Fibroblast of mammary gland (primary cell): ENCODE measurements at regions not wholly inside any gene's neighbourhood (a gene's known extent, or its start where the extent isn't known, plus 50 kb on each side); places are given as distances from the start of the nearest gene placed in this dataset.
A peak's percentile ranks its signal among the peaks of the same experiment; 100 is the strongest.

Source experiments
- DNase-seq: peaks from one replicate; pipeline ENCODE4 v3.0.0-alpha.2; 2010; ENCODE audit warnings: low read depth
- H3K4me3 ChIP-seq: 2 replicates; pipeline ENCODE4 v1.5.1; 2011; ENCODE audit warnings: low read depth, mild to moderate bottlenecking, low read length, moderate library complexity; ENCODE audit not compliant: control insufficient read depth
- TF ChIP-seq, protein P1 (sequence below): conservative IDR thresholded peaks from 2 replicates; pipeline ENCODE4 v1.5.1; 2011; ENCODE audit warnings: low read depth, low read length, inconsistent platforms; ENCODE audit not compliant: control insufficient read depth, insufficient read depth

DNA sequence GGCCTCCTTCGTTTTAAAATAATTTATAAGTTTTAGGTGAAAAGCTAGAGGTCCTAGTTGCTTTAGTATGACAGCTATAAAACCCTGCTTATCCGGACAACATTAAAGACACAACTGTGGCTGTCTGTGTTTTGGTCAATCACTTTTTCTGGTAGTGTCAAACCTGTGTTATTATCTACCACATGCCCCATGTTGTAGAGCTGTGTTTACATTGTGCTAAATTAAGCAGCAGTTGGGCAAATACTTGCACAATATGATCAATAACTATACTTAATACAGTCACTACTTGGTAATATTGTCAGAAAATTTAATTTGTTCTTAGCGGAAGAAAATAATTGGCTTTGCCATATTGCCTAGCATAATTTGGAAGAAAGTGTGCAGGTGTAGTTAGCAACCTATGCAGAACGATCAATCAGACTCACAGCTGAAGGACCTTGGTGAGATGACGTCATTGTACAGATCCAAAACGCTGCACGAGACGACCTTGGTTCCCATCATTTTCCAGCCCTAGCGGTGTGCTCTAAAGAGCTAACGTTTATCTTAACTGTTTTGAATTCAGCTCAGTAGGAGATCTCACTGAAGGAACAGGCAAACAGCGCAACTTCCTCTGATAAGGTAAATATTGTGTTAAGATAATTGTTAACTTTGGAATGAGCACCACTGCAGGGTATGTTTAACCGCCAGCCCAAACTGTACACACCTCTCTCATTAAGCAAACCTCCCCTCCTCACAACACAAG is 476.6 kb downstream of the IRS2 start:
- no peak for DNase-seq
- H3K4me3 ChIP-seq: no peak overlapping the region
- TF ChIP-seq, protein P1, sequence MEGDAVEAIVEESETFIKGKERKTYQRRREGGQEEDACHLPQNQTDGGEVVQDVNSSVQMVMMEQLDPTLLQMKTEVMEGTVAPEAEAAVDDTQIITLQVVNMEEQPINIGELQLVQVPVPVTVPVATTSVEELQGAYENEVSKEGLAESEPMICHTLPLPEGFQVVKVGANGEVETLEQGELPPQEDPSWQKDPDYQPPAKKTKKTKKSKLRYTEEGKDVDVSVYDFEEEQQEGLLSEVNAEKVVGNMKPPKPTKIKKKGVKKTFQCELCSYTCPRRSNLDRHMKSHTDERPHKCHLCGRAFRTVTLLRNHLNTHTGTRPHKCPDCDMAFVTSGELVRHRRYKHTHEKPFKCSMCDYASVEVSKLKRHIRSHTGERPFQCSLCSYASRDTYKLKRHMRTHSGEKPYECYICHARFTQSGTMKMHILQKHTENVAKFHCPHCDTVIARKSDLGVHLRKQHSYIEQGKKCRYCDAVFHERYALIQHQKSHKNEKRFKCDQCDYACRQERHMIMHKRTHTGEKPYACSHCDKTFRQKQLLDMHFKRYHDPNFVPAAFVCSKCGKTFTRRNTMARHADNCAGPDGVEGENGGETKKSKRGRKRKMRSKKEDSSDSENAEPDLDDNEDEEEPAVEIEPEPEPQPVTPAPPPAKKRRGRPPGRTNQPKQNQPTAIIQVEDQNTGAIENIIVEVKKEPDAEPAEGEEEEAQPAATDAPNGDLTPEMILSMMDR: no peak

DNA sequence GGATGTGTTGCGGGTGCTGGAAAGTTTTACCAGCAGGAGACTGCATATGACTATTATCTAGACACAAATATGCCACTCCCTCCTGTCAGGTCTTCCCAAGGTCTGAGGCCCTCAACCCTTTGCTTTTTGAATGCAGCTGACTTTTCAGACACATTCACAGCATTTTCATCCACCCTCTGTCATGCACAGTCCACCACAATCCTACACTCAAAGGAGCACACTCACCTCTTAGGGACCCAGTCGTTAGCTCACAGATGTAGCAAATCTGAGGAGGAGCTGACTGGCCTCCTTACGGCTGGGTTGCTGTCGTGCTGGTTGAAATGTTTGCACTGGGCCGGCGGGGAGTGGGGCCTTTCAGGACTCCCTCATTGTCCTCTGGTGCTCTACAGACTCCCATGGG is 479.4 kb downstream of the IRS2 start:
- H3K4me3 ChIP-seq: no peak overlapping the region
- DNase-seq: no peak
- TF ChIP-seq, protein P1: no peak

DNA sequence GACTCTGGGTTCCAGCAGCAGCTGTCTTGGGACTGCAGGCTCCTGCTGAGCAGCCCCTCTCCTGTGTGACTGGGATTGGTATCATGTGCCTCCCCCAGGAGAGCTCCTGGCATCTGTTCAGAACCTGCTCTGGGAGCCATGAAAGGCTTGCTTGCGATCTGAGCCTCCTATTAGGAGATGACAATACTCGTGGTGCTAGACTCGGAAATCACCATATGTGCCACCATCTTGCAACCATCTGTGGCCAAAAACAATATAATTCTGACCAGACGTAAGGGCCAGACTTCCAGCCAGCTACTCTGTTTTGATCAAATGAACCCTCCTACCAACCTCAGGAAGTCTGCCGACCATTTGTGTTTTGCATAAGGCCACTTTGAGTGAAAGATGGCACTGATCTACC is 484.7 kb downstream of the IRS2 start:
- H3K4me3 ChIP-seq: no peak overlapping the region
- TF ChIP-seq, protein P1: no peak
- DNase-seq: no peak

DNA sequence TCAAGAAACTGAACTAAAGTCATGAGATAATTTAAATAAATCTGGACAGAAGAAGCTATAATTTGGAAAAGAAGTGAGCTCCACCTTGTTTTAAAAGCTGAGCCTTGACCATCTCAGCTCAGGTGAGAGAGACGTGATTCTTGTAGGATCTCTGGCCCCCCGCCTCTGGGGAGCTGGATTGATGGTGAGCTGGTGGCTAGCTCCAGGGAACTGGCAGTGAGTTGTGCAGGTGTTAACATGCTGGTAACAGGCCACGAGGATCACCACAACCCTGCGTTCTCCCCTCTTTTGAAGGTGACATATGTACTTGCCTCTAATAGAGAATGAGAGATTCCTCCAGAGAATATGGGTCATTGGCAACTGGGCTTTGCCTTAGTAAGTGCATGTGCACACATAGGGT is 485.1 kb downstream of the IRS2 start:
- no peak for DNase-seq
- TF ChIP-seq, protein P1: no peak
- no peak overlapping the region for H3K4me3 ChIP-seq

DNA sequence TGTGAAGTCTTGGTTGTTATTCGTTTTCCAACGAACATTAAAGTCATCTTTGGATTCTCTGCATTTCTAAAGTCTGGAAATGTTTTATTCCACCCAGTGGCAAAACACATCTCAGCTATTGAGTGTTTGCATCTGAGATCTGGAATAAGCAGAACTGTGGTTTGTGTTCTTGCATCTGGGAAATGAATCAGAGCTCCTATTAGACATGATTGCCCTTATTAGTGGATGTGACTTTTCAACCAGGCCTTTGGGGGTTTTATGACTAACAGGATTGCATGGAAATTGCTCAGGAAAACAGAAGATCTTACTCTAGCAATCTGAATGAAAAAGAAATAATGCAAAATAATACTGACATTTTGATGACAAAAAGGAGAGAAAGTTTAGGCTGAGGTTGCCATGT is 488.8 kb downstream of the IRS2 start:
- TF ChIP-seq, protein P1: no peak
- no peak overlapping the region for H3K4me3 ChIP-seq
- peak; percentile 96 for DNase-seq

DNA sequence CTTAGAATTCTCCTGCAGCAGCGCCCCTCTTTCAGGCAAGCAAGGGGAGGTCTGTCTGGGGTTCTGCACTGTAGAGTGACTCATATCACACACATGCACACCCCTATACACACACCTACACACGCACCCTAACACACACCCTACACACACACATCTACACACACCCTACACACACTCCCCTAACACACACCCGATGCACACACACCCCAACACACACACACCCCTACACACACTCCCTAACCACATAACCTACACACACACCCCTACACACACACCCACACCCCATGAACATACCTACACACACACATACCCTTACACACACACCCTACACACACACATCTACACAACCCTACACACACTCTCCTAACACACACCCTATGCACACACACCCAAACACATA is 493.2 kb downstream of the IRS2 start:
- DNase-seq: no peak
- TF ChIP-seq, protein P1: no peak

More for the DNA sequence above, 493.2 kb downstream of the IRS2 start:
- no peak overlapping the region for H3K4me3 ChIP-seq
